ENCODE measurements at regions not wholly inside any gene's neighbourhood (a gene's known extent, or its start where the extent isn't known, plus 50 kb on each side); places are given as distances from the start of the nearest gene placed in this dataset.

GRCh38 chr15:35775471-35775870 is 229.5 kb upstream of the DPH6 start:
- TF ChIP-seq CTCF (IDR thresholded peaks at IDR 0.05; ENCODE audit: low read depth, low read length, poor library complexity, severe bottlenecking) = no peak
- TF ChIP-seq EZH2phosphoT487 (IDR thresholded peaks at IDR 0.05; ENCODE audit: borderline replicate concordance, low read length) = no peak
